ENCODE measurements at regions not wholly inside any gene's neighbourhood (a gene's known extent, or its start where the extent isn't known, plus 50 kb on each side); places are given as distances from the start of the nearest gene placed in this dataset.

GRCh38 chr6:164507206-164507940 lies 802.0 kb downstream of the C6orf118 start:
- TF ChIP-seq, protein P1, sequence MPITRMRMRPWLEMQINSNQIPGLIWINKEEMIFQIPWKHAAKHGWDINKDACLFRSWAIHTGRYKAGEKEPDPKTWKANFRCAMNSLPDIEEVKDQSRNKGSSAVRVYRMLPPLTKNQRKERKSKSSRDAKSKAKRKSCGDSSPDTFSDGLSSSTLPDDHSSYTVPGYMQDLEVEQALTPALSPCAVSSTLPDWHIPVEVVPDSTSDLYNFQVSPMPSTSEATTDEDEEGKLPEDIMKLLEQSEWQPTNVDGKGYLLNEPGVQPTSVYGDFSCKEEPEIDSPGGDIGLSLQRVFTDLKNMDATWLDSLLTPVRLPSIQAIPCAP (CRISPR knock-in tag; IDR thresholded peaks at IDR 0.05; ENCODE audit: borderline replicate concordance), result no peak
- TF ChIP-seq, protein P2, sequence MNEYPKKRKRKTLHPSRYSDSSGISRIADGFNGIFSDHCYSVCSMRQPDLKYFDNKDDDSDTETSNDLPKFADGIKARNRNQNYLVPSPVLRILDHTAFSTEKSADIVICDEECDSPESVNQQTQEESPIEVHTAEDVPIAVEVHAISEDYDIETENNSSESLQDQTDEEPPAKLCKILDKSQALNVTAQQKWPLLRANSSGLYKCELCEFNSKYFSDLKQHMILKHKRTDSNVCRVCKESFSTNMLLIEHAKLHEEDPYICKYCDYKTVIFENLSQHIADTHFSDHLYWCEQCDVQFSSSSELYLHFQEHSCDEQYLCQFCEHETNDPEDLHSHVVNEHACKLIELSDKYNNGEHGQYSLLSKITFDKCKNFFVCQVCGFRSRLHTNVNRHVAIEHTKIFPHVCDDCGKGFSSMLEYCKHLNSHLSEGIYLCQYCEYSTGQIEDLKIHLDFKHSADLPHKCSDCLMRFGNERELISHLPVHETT (CRISPR knock-in tag; conservative IDR thresholded peaks at IDR 0.05 in 1 of 2, IDR thresholded peaks at IDR 0.05 in 1 of 2), result no peak
- TF ChIP-seq, protein P3, sequence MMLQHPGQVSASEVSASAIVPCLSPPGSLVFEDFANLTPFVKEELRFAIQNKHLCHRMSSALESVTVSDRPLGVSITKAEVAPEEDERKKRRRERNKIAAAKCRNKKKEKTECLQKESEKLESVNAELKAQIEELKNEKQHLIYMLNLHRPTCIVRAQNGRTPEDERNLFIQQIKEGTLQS (IDR thresholded peaks at IDR 0.05), result no peak
- TF ChIP-seq, protein P3 (CRISPR knock-in tag; conservative IDR thresholded peaks at IDR 0.05), result no peak
- TF ChIP-seq GABPA (tag; conservative IDR thresholded peaks at IDR 0.05; ENCODE audit: low read depth), result no peak
- no peak for TF ChIP-seq CTCF (IDR thresholded peaks at IDR 0.05 in 2 of 3, conservative IDR thresholded peaks at IDR 0.05 in 1 of 3; ENCODE audit: insufficient read depth in 2 of 3, low read depth in 1 of 3, low read length in 3 of 3)
- no peak for TF ChIP-seq ZNF263 (CRISPR knock-in tag; IDR thresholded peaks at IDR 0.05; ENCODE audit: borderline replicate concordance)
- no peak for TF ChIP-seq KLF16 (IDR thresholded peaks at IDR 0.05)
- TF ChIP-seq, protein P4, sequence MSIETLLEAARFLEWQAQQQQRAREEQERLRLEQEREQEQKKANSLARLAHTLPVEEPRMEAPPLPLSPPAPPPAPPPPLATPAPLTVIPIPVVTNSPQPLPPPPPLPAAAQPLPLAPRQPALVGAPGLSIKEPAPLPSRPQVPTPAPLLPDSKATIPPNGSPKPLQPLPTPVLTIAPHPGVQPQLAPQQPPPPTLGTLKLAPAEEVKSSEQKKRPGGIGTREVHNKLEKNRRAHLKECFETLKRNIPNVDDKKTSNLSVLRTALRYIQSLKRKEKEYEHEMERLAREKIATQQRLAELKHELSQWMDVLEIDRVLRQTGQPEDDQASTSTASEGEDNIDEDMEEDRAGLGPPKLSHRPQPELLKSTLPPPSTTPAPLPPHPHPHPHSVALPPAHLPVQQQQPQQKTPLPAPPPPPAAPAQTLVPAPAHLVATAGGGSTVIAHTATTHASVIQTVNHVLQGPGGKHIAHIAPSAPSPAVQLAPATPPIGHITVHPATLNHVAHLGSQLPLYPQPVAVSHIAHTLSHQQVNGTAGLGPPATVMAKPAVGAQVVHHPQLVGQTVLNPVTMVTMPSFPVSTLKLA (conservative IDR thresholded peaks at IDR 0.05), result no peak
- TF ChIP-seq PML (IDR thresholded peaks at IDR 0.05; ENCODE audit: low read length), result no peak
- TF ChIP-seq ZNF184 (CRISPR knock-in tag; IDR thresholded peaks at IDR 0.05), result no peak
- TF ChIP-seq, protein P5, sequence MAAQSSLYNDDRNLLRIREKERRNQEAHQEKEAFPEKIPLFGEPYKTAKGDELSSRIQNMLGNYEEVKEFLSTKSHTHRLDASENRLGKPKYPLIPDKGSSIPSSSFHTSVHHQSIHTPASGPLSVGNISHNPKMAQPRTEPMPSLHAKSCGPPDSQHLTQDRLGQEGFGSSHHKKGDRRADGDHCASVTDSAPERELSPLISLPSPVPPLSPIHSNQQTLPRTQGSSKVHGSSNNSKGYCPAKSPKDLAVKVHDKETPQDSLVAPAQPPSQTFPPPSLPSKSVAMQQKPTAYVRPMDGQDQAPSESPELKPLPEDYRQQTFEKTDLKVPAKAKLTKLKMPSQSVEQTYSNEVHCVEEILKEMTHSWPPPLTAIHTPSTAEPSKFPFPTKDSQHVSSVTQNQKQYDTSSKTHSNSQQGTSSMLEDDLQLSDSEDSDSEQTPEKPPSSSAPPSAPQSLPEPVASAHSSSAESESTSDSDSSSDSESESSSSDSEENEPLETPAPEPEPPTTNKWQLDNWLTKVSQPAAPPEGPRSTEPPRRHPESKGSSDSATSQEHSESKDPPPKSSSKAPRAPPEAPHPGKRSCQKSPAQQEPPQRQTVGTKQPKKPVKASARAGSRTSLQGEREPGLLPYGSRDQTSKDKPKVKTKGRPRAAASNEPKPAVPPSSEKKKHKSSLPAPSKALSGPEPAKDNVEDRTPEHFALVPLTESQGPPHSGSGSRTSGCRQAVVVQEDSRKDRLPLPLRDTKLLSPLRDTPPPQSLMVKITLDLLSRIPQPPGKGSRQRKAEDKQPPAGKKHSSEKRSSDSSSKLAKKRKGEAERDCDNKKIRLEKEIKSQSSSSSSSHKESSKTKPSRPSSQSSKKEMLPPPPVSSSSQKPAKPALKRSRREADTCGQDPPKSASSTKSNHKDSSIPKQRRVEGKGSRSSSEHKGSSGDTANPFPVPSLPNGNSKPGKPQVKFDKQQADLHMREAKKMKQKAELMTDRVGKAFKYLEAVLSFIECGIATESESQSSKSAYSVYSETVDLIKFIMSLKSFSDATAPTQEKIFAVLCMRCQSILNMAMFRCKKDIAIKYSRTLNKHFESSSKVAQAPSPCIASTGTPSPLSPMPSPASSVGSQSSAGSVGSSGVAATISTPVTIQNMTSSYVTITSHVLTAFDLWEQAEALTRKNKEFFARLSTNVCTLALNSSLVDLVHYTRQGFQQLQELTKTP (IDR thresholded peaks at IDR 0.05; ENCODE audit: low read depth in 1 of 2, partially characterized antibody in 2 of 2), result no peak

Data from K562 (cell line).